GM11168 (cell line): ENCODE measurements at regions not wholly inside any gene's neighbourhood (a gene's known extent, or its start where the extent isn't known, plus 50 kb on each side); places are given as distances from the start of the nearest gene placed in this dataset.

ENCODE experiments used
- in situ Hi-C: fragments of 300-500 bp; cut with MboI; formaldehyde crosslinking; loops from one replicate; pipeline ENCODE4 v1.12.0; 2022; ENCODE audit warnings: low sequenced_read_pairs; ENCODE audit not compliant: unreplicated experiment

DNA sequence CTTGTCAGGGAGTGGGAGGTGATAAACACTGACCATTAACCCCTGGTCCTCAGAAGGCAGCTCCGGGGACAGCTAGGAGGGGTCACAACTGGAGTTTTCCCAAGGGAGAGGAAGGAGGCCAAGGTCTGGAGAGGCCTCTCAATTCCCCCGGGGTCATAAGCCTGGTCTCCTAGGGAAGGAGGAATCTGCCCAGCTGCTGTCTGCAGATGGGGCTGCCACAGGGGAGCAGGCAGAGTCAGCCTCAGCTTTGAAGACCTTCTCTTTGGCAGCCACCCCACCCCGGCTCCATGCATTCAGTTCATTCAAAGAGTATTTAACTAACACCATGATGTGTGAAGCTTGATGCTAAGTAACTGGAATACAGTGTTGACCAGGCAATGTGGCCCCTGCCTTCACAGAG is 74.6 kb upstream of the HSPA9 start:
- in situ Hi-C loops = loop anchor here (25.0 kb wide), 1 partner anchor 613 kb away; no protein-coding TSS in a partner anchor

DNA sequence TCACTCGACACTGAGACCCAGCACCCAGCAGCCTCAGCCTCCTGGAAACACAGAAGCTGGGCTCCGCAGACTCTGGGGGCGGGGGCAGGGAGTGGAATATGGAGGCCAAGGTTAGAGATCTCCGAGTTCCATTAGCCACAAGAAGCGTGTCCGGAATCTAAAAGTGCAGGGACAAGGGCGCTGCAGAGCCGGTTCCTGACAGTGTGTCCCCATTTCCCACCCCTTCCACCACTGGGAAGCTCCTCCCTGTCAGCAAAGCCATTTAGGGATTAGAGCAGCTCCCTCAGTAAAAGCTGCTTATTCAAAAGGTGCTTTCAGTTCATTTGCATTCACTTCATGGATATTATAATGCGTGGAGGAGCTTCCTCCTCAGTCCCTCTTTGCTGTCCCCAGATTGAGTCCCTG is 74.1 kb upstream of the HSPA9 start:
- in situ Hi-C loops = loop anchor here (25.0 kb wide), 1 partner anchor 613 kb away; no protein-coding TSS in a partner anchor

- in situ Hi-C loops = loop anchor here (25.0 kb wide), 1 partner anchor 613 kb away; no protein-coding TSS in a partner anchor
These were observed 73.6 kb upstream of the HSPA9 start for GRCh38 chr5:138648841-138649240.

- in situ Hi-C loops = loop anchor here (25.0 kb wide), 1 partner anchor 614 kb away; no protein-coding TSS in a partner anchor
These were observed 72.7 kb upstream of the HSPA9 start for GRCh38 chr5:138647794-138648410.

DNA sequence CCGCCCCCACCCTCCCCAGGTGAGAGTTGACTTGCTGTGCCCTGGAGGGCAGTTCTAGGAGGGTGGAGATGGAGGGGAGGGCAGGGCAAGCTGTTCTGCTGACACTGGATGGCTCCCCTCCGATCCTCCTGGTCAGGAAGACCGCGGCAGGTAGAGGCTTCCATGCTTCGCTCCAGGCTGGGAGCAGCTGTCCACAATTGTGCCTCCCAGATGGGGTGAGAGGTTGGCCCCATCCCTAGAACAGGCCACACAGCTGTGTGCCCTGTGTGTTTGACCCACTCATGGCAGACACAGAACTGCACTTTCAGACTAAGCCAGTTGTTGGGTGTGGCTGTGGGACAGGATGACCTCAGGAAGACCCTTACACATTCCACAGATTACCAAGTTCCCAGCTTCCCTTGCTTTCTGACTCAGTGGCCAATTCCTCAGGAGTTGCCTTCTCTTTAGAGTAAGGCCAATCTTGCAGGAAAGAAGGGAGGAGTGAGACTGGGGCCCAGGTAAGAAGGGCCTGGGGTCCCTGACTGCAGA is 72.1 kb upstream of the HSPA9 start:
- in situ Hi-C loops = loop anchor here (25.0 kb wide), 1 partner anchor 615 kb away; no protein-coding TSS in a partner anchor

- in situ Hi-C loops = loop anchor here (25.0 kb wide), 1 partner anchor 616 kb away; no protein-coding TSS in a partner anchor
These were observed 71.5 kb upstream of the HSPA9 start for GRCh38 chr5:138646671-138647070.

GRCh38 chr5:138645778-138646575 is 70.8 kb upstream of the HSPA9 start:
- in situ Hi-C loops = loop anchor here (25.0 kb wide), 1 partner anchor 616 kb away; no protein-coding TSS in a partner anchor

- in situ Hi-C loops = loop anchor here (25.0 kb wide), 1 partner anchor 619 kb away; no protein-coding TSS in a partner anchor
These were observed 68.0 kb upstream of the HSPA9 start for GRCh38 chr5:138643040-138643791.

GRCh38 chr5:138641547-138642298 is 66.5 kb upstream of the HSPA9 start:
- in situ Hi-C loops = loop anchor here (25.0 kb wide), 1 partner anchor 621 kb away; no protein-coding TSS in a partner anchor

DNA sequence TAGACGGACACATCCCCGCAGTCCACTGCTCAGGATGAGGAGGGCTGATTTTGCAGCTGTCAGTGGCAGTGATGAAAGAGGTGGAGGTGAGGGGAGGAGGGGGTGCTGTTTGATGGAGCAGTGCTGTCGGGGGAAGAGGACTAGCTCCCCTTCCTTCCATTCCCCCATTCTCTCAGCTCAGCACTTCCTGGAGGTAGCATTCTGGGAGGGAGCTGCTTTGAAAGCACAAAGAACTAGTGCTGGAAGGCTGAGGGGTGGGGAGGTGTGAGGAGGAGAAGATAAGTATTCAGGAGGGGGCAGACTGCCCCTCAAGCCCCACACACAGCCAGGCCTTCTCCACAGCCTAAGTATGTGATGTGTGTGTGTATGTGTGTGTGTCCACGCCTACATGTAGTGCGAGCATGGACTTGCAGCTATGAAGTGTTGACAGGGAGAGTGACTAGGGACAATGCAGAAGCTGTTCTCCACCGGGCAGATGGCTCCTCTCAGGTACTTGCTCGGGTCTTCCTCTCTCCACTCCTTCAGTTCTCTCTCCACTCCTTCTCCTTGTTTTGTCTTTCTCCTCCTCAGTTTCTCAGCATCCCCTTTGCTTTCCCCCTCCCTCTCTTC is 65.5 kb upstream of the HSPA9 start:
- in situ Hi-C loops = loop anchor here (25.0 kb wide), 1 partner anchor 622 kb away; no protein-coding TSS in a partner anchor

DNA sequence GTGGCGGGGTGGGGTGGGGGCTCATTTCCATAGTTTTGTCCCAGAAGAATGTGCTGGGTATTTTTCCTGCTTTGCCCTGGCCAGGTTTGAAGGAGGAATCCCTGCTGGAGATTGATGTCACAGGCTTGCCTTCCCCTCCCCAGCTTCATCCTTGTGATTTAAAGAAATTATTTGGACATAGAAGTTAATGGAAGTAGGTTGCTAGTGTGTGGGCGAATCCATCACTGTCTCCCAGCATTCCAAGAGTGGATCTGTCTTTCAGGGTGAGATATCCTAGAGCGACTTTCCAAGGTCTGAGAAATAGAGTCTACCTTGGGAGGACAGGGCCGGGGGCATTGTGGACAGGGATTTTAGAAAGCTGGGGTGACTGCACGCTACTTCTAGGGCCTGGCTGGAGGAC is 64.9 kb upstream of the HSPA9 start:
- in situ Hi-C loops = loop anchor here (25.0 kb wide), 1 partner anchor 622 kb away; no protein-coding TSS in a partner anchor

DNA sequence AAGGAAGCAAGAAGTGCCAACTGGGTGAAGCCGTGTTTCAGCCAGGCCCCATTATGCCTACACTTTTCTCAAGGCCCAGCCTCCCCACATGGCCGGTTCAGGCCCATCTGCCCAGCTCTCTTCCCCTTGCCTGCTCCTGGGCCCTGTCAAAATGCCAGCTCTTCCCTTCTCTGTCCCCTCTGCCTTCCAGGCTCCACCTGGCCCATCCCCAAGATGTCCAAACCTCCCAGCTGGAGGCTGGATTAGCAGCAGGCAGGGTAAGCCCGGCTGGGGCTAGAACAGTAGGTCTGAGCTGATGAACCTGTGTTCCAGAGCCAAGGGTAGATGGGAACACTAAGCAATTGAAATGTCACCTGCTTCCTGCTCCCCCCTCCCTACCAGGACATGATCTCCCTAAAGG is 64.1 kb upstream of the HSPA9 start:
- in situ Hi-C loops = loop anchor here (25.0 kb wide), 1 partner anchor 623 kb away; no protein-coding TSS in a partner anchor

GRCh38 chr5:138637256-138637655 is 62.1 kb upstream of the HSPA9 start:
- in situ Hi-C loops = loop anchor here (25.0 kb wide), 1 partner anchor 625 kb away; no protein-coding TSS in a partner anchor

- in situ Hi-C loops = loop anchor here (25.0 kb wide), 1 partner anchor 626 kb away; no protein-coding TSS in a partner anchor
These were observed 61.3 kb upstream of the HSPA9 start for GRCh38 chr5:138636398-138636944.

- in situ Hi-C loops = loop anchor here (25.0 kb wide), 1 partner anchor 627 kb away; no protein-coding TSS in a partner anchor
These were observed 60.5 kb upstream of the HSPA9 start for GRCh38 chr5:138635708-138636107.

GRCh38 chr5:138635265-138635664 is 60.1 kb upstream of the HSPA9 start:
- in situ Hi-C loops = loop anchor here (25.0 kb wide), 1 partner anchor 627 kb away; no protein-coding TSS in a partner anchor

- in situ Hi-C loops = loop anchor here (25.0 kb wide), 1 partner anchor 627 kb away; no protein-coding TSS in a partner anchor
These were observed 59.6 kb upstream of the HSPA9 start for GRCh38 chr5:138634804-138635203.

- in situ Hi-C loops = loop anchor here (25.0 kb wide), 1 partner anchor 629 kb away; no protein-coding TSS in a partner anchor
These were observed 57.8 kb upstream of the HSPA9 start for GRCh38 chr5:138632900-138633489.
